ENCODE measurements at regions not wholly inside any gene's neighbourhood (a gene's known extent, or its start where the extent isn't known, plus 50 kb on each side); places are given as distances from the start of the nearest gene placed in this dataset.

- H3K9me3 Mint-ChIP-seq, result no peaks in the 10 kb centered on the region
- no peaks in the 10 kb centered on the region for H3K36me3 Mint-ChIP-seq (ENCODE audit: low read depth)
- no peak overlapping the region for H3K27ac Mint-ChIP-seq
- H3K27me3 Mint-ChIP-seq (ENCODE audit: low read depth), result no peaks in the 10 kb centered on the region
- H3K4me3 Mint-ChIP-seq, result no peak overlapping the region
- H3K4me1 Mint-ChIP-seq (ENCODE audit: low read depth), result no peaks in the 10 kb centered on the region
Measured at GRCh38 chr2:59046401-59047372, 805.6 kb upstream of the FANCL start.

- H3K27me3 Mint-ChIP-seq (ENCODE audit: low read depth), result no peaks in the 10 kb centered on the region
- no peak overlapping the region for H3K27ac Mint-ChIP-seq
- no peaks in the 10 kb centered on the region for H3K36me3 Mint-ChIP-seq (ENCODE audit: low read depth)
- H3K4me3 Mint-ChIP-seq, result no peak overlapping the region
- no peaks in the 10 kb centered on the region for H3K4me1 Mint-ChIP-seq (ENCODE audit: low read depth)
- H3K9me3 Mint-ChIP-seq, result no peaks in the 10 kb centered on the region
Measured at GRCh38 chr2:59044736-59045135, 803.6 kb upstream of the FANCL start.

- no peak overlapping the region for H3K27ac Mint-ChIP-seq
- no peaks in the 10 kb centered on the region for H3K4me1 Mint-ChIP-seq (ENCODE audit: low read depth)
- no peaks in the 10 kb centered on the region for H3K9me3 Mint-ChIP-seq
- no peaks in the 10 kb centered on the region for H3K27me3 Mint-ChIP-seq (ENCODE audit: low read depth)
- H3K36me3 Mint-ChIP-seq (ENCODE audit: low read depth), result no peaks in the 10 kb centered on the region
- H3K4me3 Mint-ChIP-seq, result no peak overlapping the region
Measured at GRCh38 chr2:59041139-59041538, 800.0 kb upstream of the FANCL start.

- H3K4me1 Mint-ChIP-seq (ENCODE audit: low read depth), result no peaks in the 10 kb centered on the region
- H3K4me3 Mint-ChIP-seq, result no peak overlapping the region
- H3K27ac Mint-ChIP-seq, result no peak overlapping the region
- H3K36me3 Mint-ChIP-seq (ENCODE audit: low read depth), result no peaks in the 10 kb centered on the region
- no peaks in the 10 kb centered on the region for H3K9me3 Mint-ChIP-seq
- H3K27me3 Mint-ChIP-seq (ENCODE audit: low read depth), result no peaks in the 10 kb centered on the region
Measured at GRCh38 chr2:59034837-59035236, 793.7 kb upstream of the FANCL start.

- no peak overlapping the region for H3K4me3 Mint-ChIP-seq
- no peaks in the 10 kb centered on the region for H3K27me3 Mint-ChIP-seq (ENCODE audit: low read depth)
- no peaks in the 10 kb centered on the region for H3K36me3 Mint-ChIP-seq (ENCODE audit: low read depth)
- no peak overlapping the region for H3K27ac Mint-ChIP-seq
- H3K4me1 Mint-ChIP-seq (ENCODE audit: low read depth), result no peaks in the 10 kb centered on the region
- H3K9me3 Mint-ChIP-seq, result no peaks in the 10 kb centered on the region
Measured at GRCh38 chr2:59034106-59034505, 793.0 kb upstream of the FANCL start.

GRCh38 chr2:59033661-59034060 lies 792.5 kb upstream of the FANCL start:
- Mint-ChIP-seq H3K36me3 (ENCODE audit: low read depth) (no peaks in the 10 kb centered on the region), H3K27ac (no peak overlapping the region), H3K27me3 (ENCODE audit: low read depth) (no peaks in the 10 kb centered on the region), H3K4me1 (ENCODE audit: low read depth) (no peaks in the 10 kb centered on the region), H3K4me3 (no peak overlapping the region), H3K9me3 (no peaks in the 10 kb centered on the region)

GRCh38 chr2:59032499-59032898 lies 791.4 kb upstream of the FANCL start:
- Mint-ChIP-seq H3K36me3 (ENCODE audit: low read depth) (no peaks in the 10 kb centered on the region), H3K4me3 (no peak overlapping the region), H3K9me3 (no peaks in the 10 kb centered on the region), H3K27ac (no peak overlapping the region), H3K4me1 (ENCODE audit: low read depth) (no peaks in the 10 kb centered on the region), H3K27me3 (ENCODE audit: low read depth) (no peaks in the 10 kb centered on the region)

- Mint-ChIP-seq H3K27ac (no peak overlapping the region), H3K27me3 (ENCODE audit: low read depth) (no peaks in the 10 kb centered on the region), H3K4me1 (ENCODE audit: low read depth) (no peaks in the 10 kb centered on the region), H3K36me3 (ENCODE audit: low read depth) (no peaks in the 10 kb centered on the region), H3K9me3 (no peaks in the 10 kb centered on the region), H3K4me3 (no peak overlapping the region)
Measured at GRCh38 chr2:59029058-59029457, 787.9 kb upstream of the FANCL start.

GRCh38 chr2:59027320-59027719 lies 786.2 kb upstream of the FANCL start:
- H3K9me3 Mint-ChIP-seq, result no peaks in the 10 kb centered on the region
- no peaks in the 10 kb centered on the region for H3K4me1 Mint-ChIP-seq (ENCODE audit: low read depth)
- no peak overlapping the region for H3K27ac Mint-ChIP-seq
- no peak overlapping the region for H3K4me3 Mint-ChIP-seq
- H3K36me3 Mint-ChIP-seq (ENCODE audit: low read depth), result no peaks in the 10 kb centered on the region
- no peaks in the 10 kb centered on the region for H3K27me3 Mint-ChIP-seq (ENCODE audit: low read depth)

GRCh38 chr2:59025157-59025757 lies 784.1 kb upstream of the FANCL start:
- Mint-ChIP-seq H3K4me3 (no peak overlapping the region), H3K4me1 (ENCODE audit: low read depth) (no peaks in the 10 kb centered on the region), H3K36me3 (ENCODE audit: low read depth) (no peaks in the 10 kb centered on the region), H3K27me3 (ENCODE audit: low read depth) (no peaks in the 10 kb centered on the region), H3K27ac (no peak overlapping the region), H3K9me3 (no peaks in the 10 kb centered on the region)

GRCh38 chr2:59021786-59022185 lies 780.7 kb upstream of the FANCL start:
- H3K4me1 Mint-ChIP-seq (ENCODE audit: low read depth), result no peaks in the 10 kb centered on the region
- no peak overlapping the region for H3K27ac Mint-ChIP-seq
- H3K4me3 Mint-ChIP-seq, result no peak overlapping the region
- H3K36me3 Mint-ChIP-seq (ENCODE audit: low read depth), result no peaks in the 10 kb centered on the region
- H3K27me3 Mint-ChIP-seq (ENCODE audit: low read depth), result no peaks in the 10 kb centered on the region
- no peaks in the 10 kb centered on the region for H3K9me3 Mint-ChIP-seq

GRCh38 chr2:59019566-59020159 lies 778.5 kb upstream of the FANCL start:
- no peak overlapping the region for H3K27ac Mint-ChIP-seq
- no peak overlapping the region for H3K4me3 Mint-ChIP-seq
- H3K4me1 Mint-ChIP-seq (ENCODE audit: low read depth), result no peaks in the 10 kb centered on the region
- H3K27me3 Mint-ChIP-seq (ENCODE audit: low read depth), result no peaks in the 10 kb centered on the region
- no peaks in the 10 kb centered on the region for H3K36me3 Mint-ChIP-seq (ENCODE audit: low read depth)
- H3K9me3 Mint-ChIP-seq, result no peaks in the 10 kb centered on the region

GRCh38 chr2:59018737-59019136 lies 777.6 kb upstream of the FANCL start:
- H3K27me3 Mint-ChIP-seq (ENCODE audit: low read depth), result no peaks in the 10 kb centered on the region
- no peaks in the 10 kb centered on the region for H3K9me3 Mint-ChIP-seq
- no peak overlapping the region for H3K4me3 Mint-ChIP-seq
- H3K4me1 Mint-ChIP-seq (ENCODE audit: low read depth), result no peaks in the 10 kb centered on the region
- H3K27ac Mint-ChIP-seq, result no peak overlapping the region
- H3K36me3 Mint-ChIP-seq (ENCODE audit: low read depth), result no peaks in the 10 kb centered on the region

- Mint-ChIP-seq H3K27me3 (ENCODE audit: low read depth) (no peaks in the 10 kb centered on the region), H3K27ac (no peak overlapping the region)
Measured at GRCh38 chr2:59015027-59015426, 773.9 kb upstream of the FANCL start.

GRCh38 chr2:59012971-59013370 lies 771.8 kb upstream of the FANCL start:
- Mint-ChIP-seq H3K4me1 (ENCODE audit: low read depth) (no peaks in the 10 kb centered on the region), H3K4me3 (no peak overlapping the region), H3K27ac (no peak overlapping the region)

More at GRCh38 chr2:59015027-59015426, 773.9 kb upstream of the FANCL start:
- no peaks in the 10 kb centered on the region for H3K36me3 Mint-ChIP-seq (ENCODE audit: low read depth)
- no peak overlapping the region for H3K4me3 Mint-ChIP-seq
- no peaks in the 10 kb centered on the region for H3K4me1 Mint-ChIP-seq (ENCODE audit: low read depth)
- no peaks in the 10 kb centered on the region for H3K9me3 Mint-ChIP-seq

More at GRCh38 chr2:59012971-59013370, 771.8 kb upstream of the FANCL start:
- Mint-ChIP-seq H3K36me3 (ENCODE audit: low read depth) (no peaks in the 10 kb centered on the region), H3K9me3 (no peaks in the 10 kb centered on the region), H3K27me3 (ENCODE audit: low read depth) (no peaks in the 10 kb centered on the region)

Data from T-helper 1 cell treated with Interleukin-12 subunit alpha and Interleukin-12 subunit beta and Interleukin-4 antibody, amounts not matched to agents 30 μg/mL and 1 μg/mL, for 36 hours (primary cell).